Hepatocyte (in vitro differentiated cells): ENCODE measurements at regions not wholly inside any gene's neighbourhood (a gene's known extent, or its start where the extent isn't known, plus 50 kb on each side); places are given as distances from the start of the nearest gene placed in this dataset.

Experiments used
- DNase-seq: peaks from one replicate; pipeline ENCODE4 v3.0.0-alpha.2; 2016; ENCODE audit warnings: low spot score
- H2AFZ ChIP-seq: fragments of 200-600 bp; sonication (generic); 2 replicates; pipeline ENCODE4 v1.6.0; 2016; ENCODE audit warnings: antibody characterized with exemption, mild to moderate bottlenecking
- H3K27ac ChIP-seq: fragments of 200-600 bp; sonication (generic); 2 replicates; pipeline ENCODE4 v1.5.1; 2016; ENCODE audit warnings: mild to moderate bottlenecking
- H3K27me3 ChIP-seq: fragments of 200-600 bp; sonication (generic); 2 replicates; pipeline ENCODE4 v1.6.1; 2016
- H3K36me3 ChIP-seq: fragments of 200-600 bp; sonication (generic); replicated peaks from 2 replicates; pipeline ENCODE4 v1.5.1; 2016; ENCODE audit warnings: low read depth; ENCODE audit not compliant: insufficient read depth
- H3K4me1 ChIP-seq: fragments of 200-600 bp; sonication (generic); 2 replicates; pipeline ENCODE4 v1.5.1; 2016; ENCODE audit warnings: mild to moderate bottlenecking, moderate library complexity; ENCODE audit not compliant: insufficient read depth
- H3K4me2 ChIP-seq: fragments of 200-600 bp; sonication (generic); 2 replicates; pipeline ENCODE4 v1.6.0; 2016
- H3K4me3 ChIP-seq: fragments of 200-600 bp; sonication (generic); 2 replicates; pipeline ENCODE4 v1.5.1; 2016; ENCODE audit warnings: mild to moderate bottlenecking
- H3K79me2 ChIP-seq: fragments of 200-600 bp; sonication (generic); 2 replicates; pipeline ENCODE4 v1.6.0; 2017; ENCODE audit warnings: mild to moderate bottlenecking
- H3K9me2 ChIP-seq: fragments of 200-600 bp; sonication (generic); replicated peaks from 2 replicates; pipeline ENCODE4 v1.6.0; 2017; ENCODE audit warnings: mild to moderate bottlenecking; ENCODE audit not compliant: insufficient read depth
- H3K9me3 ChIP-seq: fragments of 200-600 bp; sonication (generic); 2 replicates; pipeline ENCODE4 v1.5.1; 2016; ENCODE audit warnings: low read depth, mild to moderate bottlenecking
- H4K20me1 ChIP-seq: fragments of 200-600 bp; sonication (generic); 2 replicates; pipeline ENCODE4 v1.6.0; 2016; ENCODE audit warnings: mild to moderate bottlenecking; ENCODE audit not compliant: insufficient read depth, poor library complexity, severe bottlenecking
- CTCF ChIP-seq: fragments of 200-600 bp; sonication (generic); IDR thresholded peaks from 2 replicates; pipeline ENCODE4 v1.5.1; 2016; ENCODE audit warnings: antibody characterized with exemption, mild to moderate bottlenecking; ENCODE audit not compliant: poor library complexity
- EZH2 ChIP-seq: fragments of 200-600 bp; sonication (generic); IDR thresholded peaks from 2 replicates; pipeline ENCODE4 v1.6.1; 2016; ENCODE audit warnings: antibody characterized with exemption, mild to moderate bottlenecking, borderline replicate concordance
- EZH2phosphoT487 ChIP-seq: fragments of 200-600 bp; sonication (generic); IDR thresholded peaks from one replicate; pipeline ENCODE4 v1.6.1; 2018; ENCODE audit warnings: antibody characterized with exemption, mild to moderate bottlenecking, low read depth, moderate library complexity; ENCODE audit not compliant: unreplicated experiment, severe bottlenecking
- WGBS: methylation state at CpG from one replicate; pipeline ENCODE4 v1.1.6; 2016; ENCODE audit warnings: low lambda C conversion rate; ENCODE audit errors: missing lambda C conversion rate; 5-methylcytosine and 5-hydroxymethylcytosine counted together

GRCh38 chr21:18893406-18893805 lies 489.8 kb upstream of the TMPRSS15 start:
- H3K4me3 ChIP-seq, result no peak overlapping the region
- no peaks in the 10 kb centered on the region for H3K9me2 ChIP-seq
- H3K36me3 ChIP-seq, result no peaks in the 10 kb centered on the region
- H3K27me3 ChIP-seq, result no peaks in the 10 kb centered on the region
- no peak overlapping the region for H3K27ac ChIP-seq
- no peaks in the 10 kb centered on the region for H3K4me1 ChIP-seq
- no peak overlapping the region for H2AFZ ChIP-seq
- H4K20me1 ChIP-seq, result no peaks in the 10 kb centered on the region
- no peaks in the 10 kb centered on the region for H3K79me2 ChIP-seq
- no peak overlapping the region for H3K4me2 ChIP-seq
- DNase-seq, result no peak
- WGBS, result 87% methylated on average over 2 of the region's 2 CpGs
- TF ChIP-seq EZH2, result no peak
- no peak for TF ChIP-seq CTCF
- TF ChIP-seq EZH2phosphoT487, result no peak
- H3K9me3 ChIP-seq, result no peaks in the 10 kb centered on the region

GRCh38 chr21:18894387-18894786 lies 490.8 kb upstream of the TMPRSS15 start:
- Histone ChIP-seq H3K36me3 (no peaks in the 10 kb centered on the region), H3K9me3 (no peaks in the 10 kb centered on the region), H2AFZ (no peak overlapping the region), H3K4me2 (no peak overlapping the region), H3K4me1 (no peaks in the 10 kb centered on the region), H3K4me3 (no peak overlapping the region), H3K9me2 (no peaks in the 10 kb centered on the region), H3K27me3 (no peaks in the 10 kb centered on the region), H3K79me2 (no peaks in the 10 kb centered on the region), H3K27ac (no peak overlapping the region), H4K20me1 (no peaks in the 10 kb centered on the region)
- no peak for DNase-seq
- WGBS, result 35% methylated on average over 1 of the region's 1 CpG
- TF ChIP-seq EZH2 (no peak), EZH2phosphoT487 (no peak), CTCF (no peak)

GRCh38 chr21:18899261-18899660 lies 495.7 kb upstream of the TMPRSS15 start:
- no peak for DNase-seq
- H3K4me3 ChIP-seq, result no peak overlapping the region

More at GRCh38 chr21:18899261-18899660, 495.7 kb upstream of the TMPRSS15 start:
- no peaks in the 10 kb centered on the region for H3K4me1 ChIP-seq
- H3K36me3 ChIP-seq, result no peaks in the 10 kb centered on the region
- H3K4me2 ChIP-seq, result no peak overlapping the region
- H3K9me3 ChIP-seq, result no peaks in the 10 kb centered on the region
- no peaks in the 10 kb centered on the region for H3K9me2 ChIP-seq
- no peaks in the 10 kb centered on the region for H4K20me1 ChIP-seq
- H3K27ac ChIP-seq, result no peak overlapping the region
- no peaks in the 10 kb centered on the region for H3K27me3 ChIP-seq
- H2AFZ ChIP-seq, result peak overlapping the region; percentile 37
- no peak for TF ChIP-seq EZH2phosphoT487
- TF ChIP-seq CTCF, result no peak
- TF ChIP-seq EZH2, result no peak
- no peaks in the 10 kb centered on the region for H3K79me2 ChIP-seq
